Transverse colon (tissue), 4 donors: ENCODE measurements at regions not wholly inside any gene's neighbourhood (a gene's known extent, or its start where the extent isn't known, plus 50 kb on each side); places are given as distances from the start of the nearest gene placed in this dataset.
"Not testable (repeated sequence)": the region's sequence is repeated elsewhere in the genome, so short reads cannot be mapped to it uniquely, and the experiment has no call there.

Experiments used
- DNase-seq: peaks from one replicate; pipeline ENCODE4 v3.0.0-alpha.2; 2019
- H3K27ac ChIP-seq, 4 donors: fragments of 200-600 bp; sonication (generic); 2 replicates each; pipeline ENCODE4 v1.5.1; 2016 to 2018; ENCODE audit warnings: inconsistent platforms in 4 of 4
- H3K27me3 ChIP-seq: fragments of 200-600 bp; sonication (generic); 2 replicates; pipeline ENCODE4 v1.5.1; 2017; ENCODE audit warnings: inconsistent platforms
- H3K36me3 ChIP-seq, 4 donors: fragments of 200-600 bp; sonication (generic); 2 replicates each; pipeline ENCODE4 v1.5.1; 2017 to 2019; ENCODE audit warnings: inconsistent platforms in 4 of 4
- H3K4me1 ChIP-seq, 4 donors: fragments of 200-600 bp; sonication (generic); 2 replicates each; pipeline ENCODE4 v1.5.1; 2017 to 2020; ENCODE audit warnings: inconsistent platforms in 4 of 4
- H3K4me3 ChIP-seq, 4 donors: fragments of 200-600 bp; sonication (generic); 1 replicate in 1 of 4; 2 replicates in 3 of 4; pipeline versions ENCODE4 v1.5.1 to v1.6.1; 2017 to 2019; ENCODE audit warnings: inconsistent platforms in 4 of 4
- H3K9me3 ChIP-seq, 2 donors: fragments of 200-600 bp; sonication (generic); 2 replicates each; pipeline ENCODE4 v1.5.1; 2017 to 2019; ENCODE audit warnings: inconsistent platforms in 2 of 2
- EP300 ChIP-seq: sonication (generic); formaldehyde crosslinking; IDR thresholded peaks from one replicate; pipeline ENCODE4 v1.6.1; 2017; ENCODE audit warnings: antibody characterized with exemption, low read depth
- POLR2A ChIP-seq: fragments of 450-650 bp; IDR thresholded peaks from one replicate; pipeline ENCODE4 v1.6.1; 2016; ENCODE audit warnings: antibody characterized with exemption, mild to moderate bottlenecking, moderate library complexity
- POLR2AphosphoS5 ChIP-seq, 3 donors: sonication (generic); formaldehyde crosslinking; IDR thresholded peaks; one replicate each; pipeline ENCODE4 v1.6.1; 2016; ENCODE audit warnings: antibody characterized with exemption in 3 of 3
- WGBS, 2 donors: methylation state at CpG; one replicate each; pipeline ENCODE4 v1.1.5; 2018; ENCODE audit warnings: low coverage in 1 of 2; 5-methylcytosine and 5-hydroxymethylcytosine counted together
- in situ Hi-C, 4 donors: fragments of 200-750 bp; cut with MboI; loops; one replicate each; pipeline versions ENCODE4 v1.15.0 to v1.15.1; 2017; ENCODE audit warnings: low sequenced_read_pairs in 3 of 4, low pct_ligation_motif_present in 1 of 4, low pct_unique_long_range_greater_than_20kb in 1 of 4
- intact Hi-C: fragments of 100-400 bp; cut with DNase I; formaldehyde crosslinking; loops from one replicate; pipeline ENCODE4 v1.15.1; 2023; ENCODE audit warnings: low total_unique reads
- TF ChIP-seq, protein P1 (sequence below), 5 experiments: fragments of 200-600 bp in 3 of 5; fragments of 450-650 bp in 2 of 5; sonication (generic) in 3 of 5; IDR thresholded peaks; 1 replicate in 2 of 5; 2 replicates in 3 of 5; pipeline ENCODE4 v1.5.1; 2016 to 2017; ENCODE audit warnings: antibody characterized with exemption in 5 of 5, inconsistent platforms in 3 of 5, mild to moderate bottlenecking in 2 of 5, moderate library complexity in 1 of 5

GRCh38 chr11:101835506-101836063, 79.2 kb upstream of the CEP126 start:
- Histone ChIP-seq H3K9me3 (no peaks in the 10 kb centered on the region), H3K4me1 (no peaks in the 10 kb centered on the region), H3K27me3 (no peaks in the 10 kb centered on the region), H3K27ac (no peak overlapping the region), H3K4me3 (no peak overlapping the region), H3K36me3 (no peaks in the 10 kb centered on the region)
- TF ChIP-seq POLR2A: no peak
- intact Hi-C loops: no loop called here
- in situ Hi-C loops: loop anchor here in 3 of 4 donors (25.0 kb wide), 2 partner anchors 373 to 398 kb away; no protein-coding TSS in a partner anchor
- 74 to 92% methylated on average over 2 to 3 of the region's 3 CpGs for WGBS, 2 donors
- DNase-seq: no peak

DNA sequence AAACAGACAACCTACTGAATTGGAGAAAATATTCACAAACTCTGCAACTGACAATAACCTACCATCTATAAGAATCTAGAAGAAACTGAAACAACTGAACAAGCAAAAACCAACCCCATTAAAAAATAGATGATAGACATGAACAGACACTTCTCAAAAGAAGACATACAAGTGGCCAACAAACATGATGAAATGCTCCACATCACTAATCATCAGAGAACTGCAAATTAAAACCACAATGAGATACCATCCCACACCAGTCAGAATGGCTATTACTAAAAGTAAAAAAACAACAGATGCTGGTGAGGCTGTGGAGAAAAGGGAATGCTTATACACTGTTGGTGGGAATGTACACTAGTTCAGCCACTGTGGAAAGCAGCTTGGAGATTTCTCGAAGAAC, 84.3 kb upstream of the CEP126 start:
- H3K4me3 ChIP-seq, intact Hi-C loops, H3K27ac ChIP-seq, H3K9me3 ChIP-seq, H3K4me1 ChIP-seq, H3K27me3 ChIP-seq, DNase-seq, H3K36me3 ChIP-seq: not testable (repeated sequence)
- WGBS, 2 donors: 77 to 89% methylated on average over 1 of the region's 1 CpG
- in situ Hi-C loops: loop anchor here in 3 of 4 donors (25.0 kb wide), 2 partner anchors 368 to 393 kb away; no protein-coding TSS in a partner anchor

- Histone ChIP-seq H3K27ac (no peak overlapping the region), H3K36me3 (no peaks in the 10 kb centered on the region), H3K27me3 (no peaks in the 10 kb centered on the region), H3K4me3 (no peak overlapping the region), H3K4me1 (no peaks in the 10 kb centered on the region), H3K9me3 (no peaks in the 10 kb centered on the region)
- WGBS, 2 donors: 77 to 87% methylated on average over 4 of the region's 4 CpGs
- no peak for DNase-seq
- intact Hi-C loops (no loop called here), in situ Hi-C loops (loop anchor here in 3 of 4 donors (25.0 kb wide), 2 partner anchors 363 to 388 kb away; no protein-coding TSS in a partner anchor)
- TF ChIP-seq, protein P1, sequence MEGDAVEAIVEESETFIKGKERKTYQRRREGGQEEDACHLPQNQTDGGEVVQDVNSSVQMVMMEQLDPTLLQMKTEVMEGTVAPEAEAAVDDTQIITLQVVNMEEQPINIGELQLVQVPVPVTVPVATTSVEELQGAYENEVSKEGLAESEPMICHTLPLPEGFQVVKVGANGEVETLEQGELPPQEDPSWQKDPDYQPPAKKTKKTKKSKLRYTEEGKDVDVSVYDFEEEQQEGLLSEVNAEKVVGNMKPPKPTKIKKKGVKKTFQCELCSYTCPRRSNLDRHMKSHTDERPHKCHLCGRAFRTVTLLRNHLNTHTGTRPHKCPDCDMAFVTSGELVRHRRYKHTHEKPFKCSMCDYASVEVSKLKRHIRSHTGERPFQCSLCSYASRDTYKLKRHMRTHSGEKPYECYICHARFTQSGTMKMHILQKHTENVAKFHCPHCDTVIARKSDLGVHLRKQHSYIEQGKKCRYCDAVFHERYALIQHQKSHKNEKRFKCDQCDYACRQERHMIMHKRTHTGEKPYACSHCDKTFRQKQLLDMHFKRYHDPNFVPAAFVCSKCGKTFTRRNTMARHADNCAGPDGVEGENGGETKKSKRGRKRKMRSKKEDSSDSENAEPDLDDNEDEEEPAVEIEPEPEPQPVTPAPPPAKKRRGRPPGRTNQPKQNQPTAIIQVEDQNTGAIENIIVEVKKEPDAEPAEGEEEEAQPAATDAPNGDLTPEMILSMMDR (IDR thresholded peaks at IDR 0.05): no peak
- TF ChIP-seq EP300: no peak
- TF ChIP-seq POLR2AphosphoS5 (IDR thresholded peaks at IDR 0.05): no peak
- TF ChIP-seq POLR2A: no peak
These were observed 89.3 kb upstream of the CEP126 start for GRCh38 chr11:101825531-101825930.

DNA sequence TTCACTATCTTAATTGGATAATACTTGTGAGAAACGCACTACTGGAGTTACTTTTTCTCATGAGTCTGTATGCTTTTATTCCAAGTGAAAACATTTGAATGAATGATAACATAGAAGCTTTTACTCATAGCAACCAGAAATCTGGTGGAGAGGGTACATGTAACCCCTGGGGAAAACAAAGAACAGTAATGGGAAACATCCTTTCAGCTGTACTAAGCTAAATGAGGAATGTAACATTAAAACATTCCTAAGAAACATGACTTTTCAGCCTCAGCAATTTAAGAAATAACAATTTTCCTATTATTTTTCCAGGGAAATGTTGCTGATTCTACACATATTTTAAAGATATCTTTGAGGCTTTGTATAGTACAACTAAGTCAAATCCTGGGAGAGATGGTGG, 97.2 kb upstream of the CEP126 start:
- Histone ChIP-seq H3K36me3 (no peaks in the 10 kb centered on the region), H3K27ac (no peak overlapping the region), H3K9me3 (no peaks in the 10 kb centered on the region), H3K27me3 (no peaks in the 10 kb centered on the region), H3K4me1 (no peaks in the 10 kb centered on the region), H3K4me3 (no peak overlapping the region)
- DNase-seq: no peak
- 30 to 80% methylated on average over 1 of the region's 1 CpG for WGBS, 2 donors
- no peak for TF ChIP-seq EP300
- no peak for TF ChIP-seq POLR2AphosphoS5 (IDR thresholded peaks at IDR 0.05)
- in situ Hi-C loops (no loop called here), intact Hi-C loops (no loop called here)

- no peak overlapping the region for H3K27ac ChIP-seq
- H3K36me3 ChIP-seq: no peaks in the 10 kb centered on the region
- intact Hi-C loops (no loop called here), in situ Hi-C loops (no loop called here)
- H3K4me3 ChIP-seq: no peak overlapping the region
- no peaks in the 10 kb centered on the region for H3K9me3 ChIP-seq
- TF ChIP-seq, protein P1 (IDR thresholded peaks at IDR 0.05): no peak
- no peak for TF ChIP-seq POLR2A
- no peak for TF ChIP-seq POLR2AphosphoS5 (IDR thresholded peaks at IDR 0.05)
- TF ChIP-seq EP300: no peak
- no peak for DNase-seq
- H3K27me3 ChIP-seq: no peaks in the 10 kb centered on the region
- H3K4me1 ChIP-seq: no peaks in the 10 kb centered on the region
These were observed 98.2 kb upstream of the CEP126 start for GRCh38 chr11:101816613-101817012.

DNA sequence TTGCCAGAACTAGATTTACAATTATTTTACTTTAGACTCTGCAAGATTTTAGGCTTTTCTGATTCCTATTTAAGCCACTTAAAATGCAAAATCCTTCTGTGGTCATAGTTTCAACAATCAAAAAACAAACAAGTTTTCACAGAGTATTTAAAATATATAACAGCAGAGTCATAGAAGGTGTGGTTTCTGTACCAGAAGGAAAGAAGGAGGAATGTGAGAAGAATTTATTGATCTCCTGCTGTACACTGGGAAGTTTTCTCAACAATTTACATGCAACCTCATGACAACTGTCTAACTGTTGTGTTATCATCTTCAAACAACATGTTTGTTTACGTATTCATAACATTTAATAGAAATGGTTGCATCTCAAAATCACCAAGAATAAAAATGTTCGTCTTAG, 102.3 kb upstream of the CEP126 start:
- intact Hi-C loops (no loop called here), in situ Hi-C loops (no loop called here)
- Histone ChIP-seq H3K27ac (no peak overlapping the region), H3K4me1 (no peaks in the 10 kb centered on the region), H3K36me3 (no peaks in the 10 kb centered on the region), H3K4me3 (no peak overlapping the region), H3K9me3 (no peaks in the 10 kb centered on the region), H3K27me3 (no peaks in the 10 kb centered on the region)
- WGBS, 2 donors: 55 to 74% methylated on average over 2 of the region's 2 CpGs
- no peak for DNase-seq
- TF ChIP-seq EP300 (no peak), POLR2AphosphoS5 (IDR thresholded peaks at IDR 0.05) (no peak), POLR2A (no peak)
- TF ChIP-seq, protein P1 (IDR thresholded peaks at IDR 0.05): no peak
